Osteoblast (primary cell): ENCODE measurements at regions not wholly inside any gene's neighbourhood (a gene's known extent, or its start where the extent isn't known, plus 50 kb on each side); places are given as distances from the start of the nearest gene placed in this dataset.

ENCODE experiments used
- DNase-seq: peaks from one replicate; pipeline ENCODE4 v3.0.0; 2011; ENCODE audit warnings: low spot score, mixed read lengths; ENCODE audit not compliant: insufficient read length; ENCODE audit errors: missing footprints
- H2AFZ ChIP-seq: 2 replicates; pipeline ENCODE4 v1.6.0; 2011; ENCODE audit warnings: mild to moderate bottlenecking, low read length
- H3K27ac ChIP-seq: 2 replicates; pipeline ENCODE4 v1.5.1; 2011; ENCODE audit warnings: mild to moderate bottlenecking, low read depth, low read length, moderate library complexity
- H3K27me3 ChIP-seq: 2 replicates; pipeline ENCODE4 v1.6.0; 2012; ENCODE audit warnings: mild to moderate bottlenecking, control low read depth, inconsistent platforms, low read length, moderate library complexity; ENCODE audit not compliant: insufficient read depth
- H3K36me3 ChIP-seq: 2 replicates; pipeline ENCODE4 v1.5.1; 2011; ENCODE audit warnings: mild to moderate bottlenecking, low read length, control low read depth, moderate library complexity; ENCODE audit not compliant: insufficient read depth
- H3K4me1 ChIP-seq: 2 replicates; pipeline ENCODE4 v1.5.1; 2011; ENCODE audit warnings: mild to moderate bottlenecking, low read length, control low read depth, moderate library complexity; ENCODE audit not compliant: insufficient read depth
- H3K4me2 ChIP-seq: 2 replicates; pipeline ENCODE4 v1.6.0; 2011; ENCODE audit warnings: mild to moderate bottlenecking, low read length; ENCODE audit not compliant: insufficient read depth
- H3K4me3 ChIP-seq: fragments of 200-600 bp; sonication (generic); 3 replicates; pipeline ENCODE4 v1.5.1; 2012; ENCODE audit warnings: mild to moderate bottlenecking, low read length, inconsistent platforms; ENCODE audit not compliant: insufficient read depth
- H3K79me2 ChIP-seq: 2 replicates; pipeline ENCODE4 v1.6.0; 2012; ENCODE audit warnings: mild to moderate bottlenecking, low read length, control low read depth, inconsistent platforms; ENCODE audit not compliant: insufficient read depth
- H3K9me3 ChIP-seq: 2 replicates; pipeline ENCODE4 v1.5.1; 2011; ENCODE audit warnings: low read depth, low read length, control low read depth
- H4K20me1 ChIP-seq: 2 replicates; pipeline ENCODE4 v1.6.0; 2012; ENCODE audit warnings: mild to moderate bottlenecking, low read length, control low read depth; ENCODE audit not compliant: insufficient read depth
- TF ChIP-seq, protein P1 (sequence below): IDR thresholded peaks from 2 replicates; pipeline ENCODE4 v1.5.1; 2011; ENCODE audit warnings: mild to moderate bottlenecking, low read depth, low read length, moderate library complexity; ENCODE audit errors: extremely low read depth

DNA sequence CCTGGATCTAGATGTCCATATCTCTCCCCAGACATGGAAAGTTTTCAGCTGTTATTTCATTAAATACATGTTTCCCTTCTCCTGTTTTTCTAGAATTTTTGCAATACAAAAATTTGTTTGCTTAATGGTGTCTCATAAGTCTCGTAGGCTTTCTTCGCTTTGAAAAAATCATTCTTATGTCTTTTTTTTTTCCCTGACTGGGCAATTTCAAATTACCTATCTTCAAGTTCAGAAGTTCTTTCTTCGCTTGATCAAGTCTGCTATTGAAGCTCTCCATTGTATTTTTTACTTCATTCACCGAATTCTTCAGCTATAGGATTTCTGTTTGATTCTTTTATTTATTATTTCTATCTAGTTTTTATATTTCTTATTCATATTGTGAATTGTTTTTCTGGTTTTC lies 130.2 kb upstream of the WSCD2 start:
- H3K36me3 ChIP-seq, result no peaks in the 10 kb centered on the region
- H3K4me3 ChIP-seq, result no peak overlapping the region
- TF ChIP-seq, protein P1, sequence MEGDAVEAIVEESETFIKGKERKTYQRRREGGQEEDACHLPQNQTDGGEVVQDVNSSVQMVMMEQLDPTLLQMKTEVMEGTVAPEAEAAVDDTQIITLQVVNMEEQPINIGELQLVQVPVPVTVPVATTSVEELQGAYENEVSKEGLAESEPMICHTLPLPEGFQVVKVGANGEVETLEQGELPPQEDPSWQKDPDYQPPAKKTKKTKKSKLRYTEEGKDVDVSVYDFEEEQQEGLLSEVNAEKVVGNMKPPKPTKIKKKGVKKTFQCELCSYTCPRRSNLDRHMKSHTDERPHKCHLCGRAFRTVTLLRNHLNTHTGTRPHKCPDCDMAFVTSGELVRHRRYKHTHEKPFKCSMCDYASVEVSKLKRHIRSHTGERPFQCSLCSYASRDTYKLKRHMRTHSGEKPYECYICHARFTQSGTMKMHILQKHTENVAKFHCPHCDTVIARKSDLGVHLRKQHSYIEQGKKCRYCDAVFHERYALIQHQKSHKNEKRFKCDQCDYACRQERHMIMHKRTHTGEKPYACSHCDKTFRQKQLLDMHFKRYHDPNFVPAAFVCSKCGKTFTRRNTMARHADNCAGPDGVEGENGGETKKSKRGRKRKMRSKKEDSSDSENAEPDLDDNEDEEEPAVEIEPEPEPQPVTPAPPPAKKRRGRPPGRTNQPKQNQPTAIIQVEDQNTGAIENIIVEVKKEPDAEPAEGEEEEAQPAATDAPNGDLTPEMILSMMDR, result no peak
- no peak overlapping the region for H3K27ac ChIP-seq
- no peak overlapping the region for H2AFZ ChIP-seq
- no peak for DNase-seq
- H3K79me2 ChIP-seq, result no peaks in the 10 kb centered on the region
- no peaks in the 10 kb centered on the region for H4K20me1 ChIP-seq
- H3K27me3 ChIP-seq, result no peaks in the 10 kb centered on the region
- H3K4me1 ChIP-seq, result no peaks in the 10 kb centered on the region
- no peaks in the 10 kb centered on the region for H3K9me3 ChIP-seq
- no peak overlapping the region for H3K4me2 ChIP-seq

DNA sequence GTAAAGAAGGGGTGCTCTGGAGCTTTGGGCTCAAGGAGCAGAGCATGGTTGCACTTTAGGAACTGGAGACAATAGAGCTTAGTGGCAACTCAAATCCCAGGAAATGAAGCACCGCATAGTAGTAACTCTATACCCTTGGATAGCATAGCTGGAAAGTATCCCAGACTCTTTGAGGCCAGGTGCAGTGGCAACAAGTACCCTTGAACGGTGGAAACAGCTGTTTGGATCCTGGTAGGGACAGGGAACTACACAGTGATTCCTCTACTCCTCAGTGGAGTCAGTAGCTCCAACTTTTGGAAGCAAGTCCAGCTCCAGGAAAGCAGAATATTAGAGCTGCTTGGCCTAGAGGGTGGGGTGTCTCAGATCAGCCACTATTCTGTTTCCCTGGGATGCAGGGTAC lies 129.0 kb upstream of the WSCD2 start:
- Histone ChIP-seq H3K4me2 (no peak overlapping the region), H2AFZ (no peak overlapping the region), H3K27ac (no peak overlapping the region), H3K36me3 (no peaks in the 10 kb centered on the region), H4K20me1 (no peaks in the 10 kb centered on the region), H3K4me3 (no peak overlapping the region), H3K79me2 (no peaks in the 10 kb centered on the region), H3K4me1 (no peaks in the 10 kb centered on the region), H3K27me3 (no peaks in the 10 kb centered on the region), H3K9me3 (no peaks in the 10 kb centered on the region)
- DNase-seq, result no peak
- TF ChIP-seq, protein P1, result no peak

DNA sequence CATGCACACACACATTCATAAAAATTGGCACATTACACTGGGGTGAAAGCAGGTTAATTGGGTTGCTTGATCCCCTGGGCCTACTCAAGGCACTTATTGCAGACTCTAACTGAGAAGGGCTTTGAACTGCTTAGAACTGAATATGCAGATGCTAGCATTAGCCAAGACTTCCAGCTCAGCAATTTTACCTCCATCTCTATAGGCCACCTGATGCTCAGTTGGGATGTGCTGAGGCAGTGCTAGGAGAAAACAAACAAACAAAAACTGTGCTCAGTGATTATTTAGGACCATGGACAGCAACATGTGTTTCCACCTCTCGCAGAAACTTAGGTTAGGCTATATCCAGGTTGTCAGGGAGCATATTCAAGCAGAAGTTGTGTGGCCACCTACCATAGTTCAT lies 124.8 kb upstream of the WSCD2 start:
- no peak for DNase-seq
- no peaks in the 10 kb centered on the region for H4K20me1 ChIP-seq

DNA sequence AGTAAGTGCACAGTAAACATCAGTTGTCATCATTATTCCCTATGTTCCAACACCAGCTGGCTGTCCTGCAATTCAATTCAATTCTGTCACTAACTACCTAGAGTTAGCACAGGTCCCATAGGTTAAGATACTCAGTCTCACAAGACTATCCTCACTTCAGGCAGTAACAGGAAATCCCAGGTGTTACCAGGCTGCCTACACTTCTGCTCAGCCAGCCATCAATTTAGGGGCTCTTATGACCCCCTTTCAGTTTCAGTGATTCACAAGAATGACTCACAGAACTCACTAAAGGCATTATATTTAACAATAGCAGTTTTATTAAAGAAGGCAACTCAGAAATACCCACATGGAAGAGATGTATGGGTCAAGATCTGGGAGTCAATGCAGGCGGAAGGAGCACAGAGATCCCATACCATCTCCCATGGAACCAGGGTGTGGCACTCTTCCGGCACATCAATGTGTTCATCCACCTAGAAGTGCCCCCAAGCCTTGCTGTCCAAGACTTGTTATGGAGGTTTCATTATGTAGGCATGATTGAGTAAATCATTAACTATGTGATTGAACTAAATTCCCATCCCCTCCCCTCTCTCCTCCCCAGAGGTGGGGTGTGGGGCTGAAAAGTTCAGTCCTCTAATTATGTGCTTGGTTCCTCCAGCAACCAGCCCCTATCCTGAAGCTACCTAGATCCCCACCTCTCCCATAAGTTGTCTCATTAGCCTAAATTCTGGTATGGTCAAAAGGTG lies 120.8 kb upstream of the WSCD2 start:
- Histone ChIP-seq H4K20me1 (no peaks in the 10 kb centered on the region), H3K4me2 (no peak overlapping the region), H3K27ac (no peak overlapping the region), H3K9me3 (no peaks in the 10 kb centered on the region), H3K27me3 (no peaks in the 10 kb centered on the region), H2AFZ (no peak overlapping the region), H3K4me1 (no peaks in the 10 kb centered on the region), H3K79me2 (no peaks in the 10 kb centered on the region), H3K4me3 (no peak overlapping the region), H3K36me3 (no peaks in the 10 kb centered on the region)
- no peak for DNase-seq
- TF ChIP-seq, protein P1, result no peak

More for the DNA sequence above, 124.8 kb upstream of the WSCD2 start:
- H3K27ac ChIP-seq, result no peak overlapping the region
- H3K79me2 ChIP-seq, result no peaks in the 10 kb centered on the region
- no peaks in the 10 kb centered on the region for H3K4me1 ChIP-seq
- no peak overlapping the region for H3K4me3 ChIP-seq
- no peak overlapping the region for H2AFZ ChIP-seq
- TF ChIP-seq, protein P1, result no peak
- H3K9me3 ChIP-seq, result no peaks in the 10 kb centered on the region
- no peaks in the 10 kb centered on the region for H3K36me3 ChIP-seq
- H3K4me2 ChIP-seq, result no peak overlapping the region
- H3K27me3 ChIP-seq, result no peaks in the 10 kb centered on the region
